Tibial artery (tissue), 4 donors: ENCODE measurements at regions not wholly inside any gene's neighbourhood (a gene's known extent, or its start where the extent isn't known, plus 50 kb on each side); places are given as distances from the start of the nearest gene placed in this dataset.

Experiments
- DNase-seq, 2 donors: peaks; one replicate each; pipeline ENCODE4 v3.0.0-alpha.2; 2019
- H3K27ac ChIP-seq, 2 donors: fragments of 200-600 bp; sonication (generic) in 1 of 2; 1 replicate in 1 of 2; 2 replicates in 1 of 2; pipeline ENCODE4 v1.5.1; 2018 to 2019; ENCODE audit warnings: mild to moderate bottlenecking in 1 of 2
- H3K27me3 ChIP-seq, 2 donors: fragments of 200-600 bp; sonication (generic) in 1 of 2; one replicate each; pipeline versions ENCODE4 v1.5.1 to v1.6.0; 2016 to 2019
- H3K36me3 ChIP-seq, 3 donors: fragments of 200-600 bp; sonication (generic) in 2 of 3; one replicate each; pipeline ENCODE4 v1.5.1; 2016 to 2019; ENCODE audit warnings: mild to moderate bottlenecking in 2 of 3
- H3K4me1 ChIP-seq, 4 donors: fragments of 200-600 bp; sonication (generic) in 2 of 4; 1 replicate in 3 of 4; 2 replicates in 1 of 4; pipeline ENCODE4 v1.5.1; 2016 to 2019
- H3K4me3 ChIP-seq, 2 donors: fragments of 200-600 bp; sonication (generic) in 1 of 2; 1 replicate in 1 of 2; 2 replicates in 1 of 2; pipeline ENCODE4 v1.5.1; 2018 to 2019; ENCODE audit warnings: mild to moderate bottlenecking in 2 of 2
- H3K9me3 ChIP-seq, 3 donors: fragments of 200-600 bp; sonication (generic) in 1 of 3; one replicate each; pipeline ENCODE4 v1.5.1; 2016 to 2019
- CTCF ChIP-seq, 2 experiments: fragments of 200-600 bp in 1 of 2; fragments of 450-650 bp in 1 of 2; IDR thresholded peaks; one replicate each; pipeline ENCODE4 v1.5.1; 2017 to 2019; ENCODE audit warnings: antibody characterized with exemption in 2 of 2, mild to moderate bottlenecking in 1 of 2, moderate library complexity in 1 of 2
- intact Hi-C: fragments of 100-400 bp; cut with DNase I; formaldehyde crosslinking; loops from one replicate; pipeline ENCODE4 v1.15.0; 2023; ENCODE audit warnings: low total_unique reads

GRCh38 chr5:4208537-4208936 is 612.9 kb downstream of the IRX1 start:
- Histone ChIP-seq H3K36me3 (no peaks in the 10 kb centered on the region), H3K9me3 (no peaks in the 10 kb centered on the region), H3K4me3 (no peak overlapping the region), H3K27me3 (no peaks in the 10 kb centered on the region), H3K27ac (no peak overlapping the region), H3K4me1 (no peaks in the 10 kb centered on the region)
- TF ChIP-seq CTCF (IDR thresholded peaks at IDR 0.05), result no peak
- no peak for DNase-seq
- intact Hi-C loops, result no loop called here

GRCh38 chr5:4208996-4209395 is 613.4 kb downstream of the IRX1 start:
- Histone ChIP-seq H3K36me3 (no peaks in the 10 kb centered on the region), H3K27ac (no peak overlapping the region), H3K9me3 (no peaks in the 10 kb centered on the region), H3K27me3 (no peaks in the 10 kb centered on the region), H3K4me3 (no peak overlapping the region), H3K4me1 (no peaks in the 10 kb centered on the region)
- no peak for TF ChIP-seq CTCF (IDR thresholded peaks at IDR 0.05)
- intact Hi-C loops, result no loop called here
- no peak for DNase-seq

- Histone ChIP-seq H3K27me3 (no peaks in the 10 kb centered on the region), H3K27ac (no peak overlapping the region), H3K4me1 (no peaks in the 10 kb centered on the region), H3K9me3 (no peaks in the 10 kb centered on the region), H3K36me3 (no peaks in the 10 kb centered on the region), H3K4me3 (no peak overlapping the region)
- no peak for TF ChIP-seq CTCF (IDR thresholded peaks at IDR 0.05)
- intact Hi-C loops, result no loop called here
- no peak for DNase-seq
Measured at GRCh38 chr5:4212071-4212739, 616.6 kb downstream of the IRX1 start.

GRCh38 chr5:4212981-4213819 is 617.6 kb downstream of the IRX1 start:
- no peak overlapping the region for H3K4me3 ChIP-seq
- H3K27ac ChIP-seq, result no peak overlapping the region
- H3K4me1 ChIP-seq, result no peaks in the 10 kb centered on the region
- DNase-seq, result no peak
- no peaks in the 10 kb centered on the region for H3K27me3 ChIP-seq
- no peaks in the 10 kb centered on the region for H3K36me3 ChIP-seq
- no peaks in the 10 kb centered on the region for H3K9me3 ChIP-seq
- no peak for TF ChIP-seq CTCF (IDR thresholded peaks at IDR 0.05)
- intact Hi-C loops, result no loop called here

- Histone ChIP-seq H3K9me3 (no peaks in the 10 kb centered on the region), H3K4me1 (no peaks in the 10 kb centered on the region), H3K4me3 (no peak overlapping the region), H3K27ac (no peak overlapping the region), H3K36me3 (no peaks in the 10 kb centered on the region), H3K27me3 (no peaks in the 10 kb centered on the region)
- TF ChIP-seq CTCF (IDR thresholded peaks at IDR 0.05), result no peak
- no peak for DNase-seq
- intact Hi-C loops, result no loop called here
Measured at GRCh38 chr5:4215143-4215542, 619.5 kb downstream of the IRX1 start.
